IPS-18c (cell line): ENCODE measurements at regions not wholly inside any gene's neighbourhood (a gene's known extent, or its start where the extent isn't known, plus 50 kb on each side); places are given as distances from the start of the nearest gene placed in this dataset.
"Not testable (repeated sequence)": the region's sequence is repeated elsewhere in the genome, so short reads cannot be mapped to it uniquely, and the experiment has no call there.

ENCODE experiments used
- H3K4me3 ChIP-seq: 2 replicates; pipeline ENCODE4 v1.7.0; 2013; ENCODE audit warnings: low read depth, mild to moderate bottlenecking, low read length, moderate library complexity; ENCODE audit not compliant: insufficient read depth
- H3K9me3 ChIP-seq: one replicate; pipeline ENCODE4 v1.6.1; 2013; ENCODE audit warnings: mild to moderate bottlenecking, low read length, moderate library complexity; ENCODE audit not compliant: control insufficient read depth, insufficient read depth

DNA sequence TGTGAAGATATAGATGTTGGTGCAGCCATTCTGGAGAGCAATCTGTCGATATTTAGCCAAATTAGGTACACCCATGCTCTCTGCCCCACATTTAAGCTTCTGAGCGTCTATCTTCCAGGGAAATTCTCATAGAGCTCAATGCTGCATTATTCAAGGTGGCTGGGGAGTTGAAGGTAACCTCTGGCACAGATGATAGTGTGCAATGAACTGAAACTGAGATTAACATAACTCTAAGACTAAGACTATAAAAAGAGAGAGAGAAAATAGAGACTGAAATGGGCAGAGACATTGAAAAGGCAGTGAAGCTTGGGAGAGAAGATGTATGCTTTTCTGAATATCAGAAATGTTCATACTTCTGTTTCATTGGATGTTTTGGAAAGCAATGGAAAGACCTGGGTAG, 1197.0 kb upstream of the AUTS2 start:
- Histone ChIP-seq H3K9me3 (peaks cover 30% of the 10 kb centered on the region), H3K4me3 (no peak overlapping the region; the same call in 1 of the 2 replicates)

DNA sequence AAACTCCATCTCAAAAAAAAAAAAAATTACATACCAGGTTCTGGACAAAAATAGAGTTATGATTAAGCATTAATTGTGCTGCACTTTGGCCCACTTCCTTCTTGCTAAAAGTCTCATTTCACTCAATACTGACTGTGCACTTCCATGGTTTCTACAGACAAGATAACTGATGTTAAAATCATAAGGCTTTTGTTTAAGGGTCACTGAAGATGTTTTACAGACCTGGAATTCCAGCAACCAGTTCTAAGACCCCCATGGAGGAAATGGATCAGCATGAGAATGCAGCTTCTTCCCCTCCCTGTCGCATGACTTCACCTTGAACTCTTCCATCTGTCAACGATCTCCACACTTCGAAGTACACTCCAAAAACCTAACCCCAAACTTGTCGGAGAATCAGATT, 1191.8 kb upstream of the AUTS2 start:
- H3K4me3 ChIP-seq = no peak overlapping the region
- peaks cover 17% of the 10 kb centered on the region for H3K9me3 ChIP-seq

DNA sequence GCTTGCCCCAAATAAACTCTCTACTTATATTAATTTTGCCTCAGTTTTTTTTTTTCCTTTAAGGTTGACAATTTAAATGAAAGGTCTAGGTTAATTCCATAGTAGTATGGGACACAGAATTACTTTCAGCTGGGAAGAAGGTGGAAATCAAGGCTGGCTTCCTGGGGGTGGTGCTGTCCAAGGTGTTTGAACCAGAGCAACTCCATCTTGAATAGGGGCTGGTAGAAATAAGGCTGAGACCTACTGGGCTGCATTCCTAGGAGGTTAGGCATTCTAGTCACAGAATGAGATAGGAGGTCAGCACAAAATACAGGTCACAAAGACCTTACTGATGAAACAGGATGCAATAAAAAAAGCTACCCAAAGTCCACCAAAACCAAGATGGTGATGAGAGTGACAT, 1190.8 kb upstream of the AUTS2 start:
- Histone ChIP-seq H3K9me3 (peaks cover 17% of the 10 kb centered on the region), H3K4me3 (no peak overlapping the region)

DNA sequence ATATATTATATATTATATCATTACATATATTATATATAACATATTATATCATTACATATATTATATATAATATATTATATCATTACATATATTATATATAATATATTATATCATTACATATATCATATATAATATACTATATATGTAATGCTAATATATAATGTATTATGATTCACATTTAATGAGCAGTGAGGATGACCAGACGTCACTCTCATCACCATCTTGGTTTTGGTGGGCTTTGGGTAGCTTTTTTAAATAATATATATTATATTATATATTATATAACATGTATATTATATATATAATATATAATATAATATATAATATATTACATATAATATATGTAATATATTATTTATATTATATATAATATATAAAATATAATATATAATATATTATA, 1189.4 kb upstream of the AUTS2 start:
- Histone ChIP-seq H3K4me3 (no peak overlapping the region), H3K9me3 (peaks cover 16% of the 10 kb centered on the region)

DNA sequence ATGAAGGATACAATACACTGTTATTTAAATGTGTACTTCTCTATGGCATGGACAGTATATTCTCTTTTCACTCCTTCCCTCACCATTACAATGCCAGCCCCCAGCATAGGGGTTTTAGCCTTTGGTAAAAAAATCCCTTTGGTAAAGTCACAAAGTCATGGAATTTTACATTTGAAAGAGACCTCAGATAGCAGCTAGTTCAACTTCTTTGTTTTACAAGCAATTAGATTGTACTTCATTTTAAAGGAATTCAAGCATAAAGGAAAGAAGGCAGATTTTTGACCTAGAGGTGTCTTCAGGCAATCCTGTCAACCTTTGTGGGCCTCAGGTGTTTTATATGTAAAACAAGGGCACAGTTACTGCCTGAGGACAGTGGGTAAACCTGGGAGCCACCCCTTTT, 1188.4 kb upstream of the AUTS2 start:
- Histone ChIP-seq H3K9me3 (peaks cover 18% of the 10 kb centered on the region), H3K4me3 (no peak overlapping the region)

DNA sequence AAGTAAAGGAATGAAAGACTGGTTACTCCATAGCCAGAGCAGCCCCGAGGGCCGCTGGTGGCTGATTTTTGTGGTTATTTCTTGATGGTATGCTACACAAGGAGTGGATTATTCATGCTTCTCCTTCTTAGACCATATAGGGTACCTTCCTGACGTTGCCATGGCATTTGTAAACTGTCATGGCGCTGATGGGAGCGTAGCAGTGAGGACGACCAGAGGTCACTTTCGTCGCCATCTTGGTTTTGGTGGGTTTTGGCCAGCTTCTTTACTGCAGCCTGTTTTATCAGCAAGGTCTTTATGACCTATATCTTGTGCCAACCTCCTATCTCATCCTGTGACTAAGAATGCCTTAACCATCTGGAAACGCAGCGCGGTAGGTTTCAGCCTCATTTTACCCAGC, 1187.6 kb upstream of the AUTS2 start:
- not testable (repeated sequence) for H3K4me3 ChIP-seq
- peaks cover 14% of the 10 kb centered on the region for H3K9me3 ChIP-seq

DNA sequence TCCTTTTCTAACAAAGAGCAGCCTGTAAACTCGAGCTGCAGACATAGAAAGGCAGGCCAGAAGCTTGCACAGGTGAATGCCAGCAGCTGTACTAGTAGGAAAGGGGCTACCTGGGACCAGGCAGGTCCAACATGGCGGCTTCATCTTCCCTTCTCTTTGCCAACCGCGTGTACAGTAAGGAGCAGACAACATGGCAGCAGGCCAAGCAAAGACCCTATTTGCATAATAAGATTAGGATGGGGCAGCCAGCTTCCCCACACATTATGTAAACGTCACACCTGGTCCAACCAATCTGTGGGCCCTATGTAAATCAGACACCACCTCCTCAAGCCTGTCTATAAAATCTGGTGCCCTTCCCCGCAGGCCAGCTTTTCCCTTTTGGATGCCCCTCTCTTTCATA, 1186.5 kb upstream of the AUTS2 start:
- H3K4me3 ChIP-seq = no peak overlapping the region
- peaks cover 19% of the 10 kb centered on the region for H3K9me3 ChIP-seq

DNA sequence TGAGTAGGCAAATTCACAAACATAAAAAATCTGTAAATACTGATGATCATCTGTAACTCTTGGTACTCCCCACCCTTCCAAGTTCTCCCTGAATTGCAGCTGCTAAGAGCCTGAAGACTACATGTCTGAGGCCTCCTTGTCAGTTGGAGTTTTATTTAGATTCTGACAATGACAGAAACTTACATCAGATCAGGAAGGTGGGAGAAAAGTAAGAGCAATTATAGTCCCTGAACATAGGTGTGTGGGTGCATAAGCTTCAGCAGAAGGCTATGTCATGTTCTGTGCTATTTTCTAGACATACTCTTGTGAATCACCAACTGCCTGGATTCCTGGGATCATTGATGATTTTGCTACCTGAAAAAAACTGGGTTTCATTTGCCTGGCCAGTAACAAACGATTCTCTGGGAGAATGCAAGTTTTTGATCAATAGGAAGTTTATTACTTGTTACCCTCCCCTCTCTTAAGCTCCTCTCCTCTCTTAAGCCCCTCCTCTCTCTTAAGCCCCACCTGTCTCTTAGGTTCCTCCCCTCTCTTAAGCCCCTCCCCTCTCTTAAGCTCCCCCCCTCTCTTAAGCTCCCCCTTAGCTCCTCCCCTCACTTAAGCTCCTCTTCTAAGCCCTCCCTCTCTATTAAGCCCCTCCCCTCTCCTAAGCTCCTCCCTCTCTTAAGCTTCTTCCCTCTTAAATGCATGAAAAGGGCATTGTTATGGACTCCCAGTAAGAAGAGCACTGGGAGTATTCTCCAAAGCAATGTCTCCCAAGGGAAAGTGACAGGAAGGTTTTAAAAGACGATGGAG, 1183.4 kb upstream of the AUTS2 start:
- no peak overlapping the region for H3K4me3 ChIP-seq
- peaks cover 31% of the 10 kb centered on the region for H3K9me3 ChIP-seq

DNA sequence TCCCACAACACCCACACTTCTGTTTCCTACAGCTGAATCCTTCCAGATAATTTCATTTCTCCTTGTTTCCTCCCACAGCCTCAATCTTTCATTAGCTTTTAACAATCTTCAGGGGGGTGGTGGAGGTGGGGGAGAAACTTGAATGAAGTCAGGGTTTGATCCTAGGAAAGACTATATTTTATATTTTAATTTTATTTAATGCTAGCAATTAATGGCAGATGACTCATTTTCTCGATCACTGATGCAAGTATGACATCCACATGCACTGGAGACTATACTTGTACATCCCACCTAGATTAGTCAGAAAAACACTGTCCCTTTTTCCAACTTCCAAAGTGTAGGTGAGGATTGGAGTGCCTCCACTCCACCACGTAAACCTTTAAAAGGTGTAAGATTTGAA, 1181.3 kb upstream of the AUTS2 start:
- H3K4me3 ChIP-seq = no peak overlapping the region
- H3K9me3 ChIP-seq = peaks cover 36% of the 10 kb centered on the region

DNA sequence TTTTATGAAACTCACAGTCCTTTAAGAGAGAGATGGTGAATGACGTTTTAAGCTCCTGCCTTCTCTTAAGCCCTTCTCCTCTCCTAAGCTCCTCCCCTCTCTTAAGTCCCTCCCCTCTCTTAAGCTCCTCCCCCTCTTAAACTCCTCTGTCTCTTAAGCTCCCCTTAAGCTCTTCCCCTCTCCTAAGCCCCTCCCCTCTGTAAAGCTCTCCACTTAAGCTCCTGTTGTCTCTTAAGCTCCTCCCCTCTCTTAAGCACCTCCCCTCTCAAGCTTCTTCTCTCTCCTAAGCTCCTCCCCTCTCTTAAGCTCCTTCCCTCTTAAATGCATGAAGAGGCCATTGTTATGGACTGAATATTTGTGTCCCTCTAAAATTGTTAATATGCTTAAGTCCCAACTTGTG, 1180.6 kb upstream of the AUTS2 start:
- H3K9me3 ChIP-seq = peaks cover 36% of the 10 kb centered on the region
- H3K4me3 ChIP-seq = no peak overlapping the region

DNA sequence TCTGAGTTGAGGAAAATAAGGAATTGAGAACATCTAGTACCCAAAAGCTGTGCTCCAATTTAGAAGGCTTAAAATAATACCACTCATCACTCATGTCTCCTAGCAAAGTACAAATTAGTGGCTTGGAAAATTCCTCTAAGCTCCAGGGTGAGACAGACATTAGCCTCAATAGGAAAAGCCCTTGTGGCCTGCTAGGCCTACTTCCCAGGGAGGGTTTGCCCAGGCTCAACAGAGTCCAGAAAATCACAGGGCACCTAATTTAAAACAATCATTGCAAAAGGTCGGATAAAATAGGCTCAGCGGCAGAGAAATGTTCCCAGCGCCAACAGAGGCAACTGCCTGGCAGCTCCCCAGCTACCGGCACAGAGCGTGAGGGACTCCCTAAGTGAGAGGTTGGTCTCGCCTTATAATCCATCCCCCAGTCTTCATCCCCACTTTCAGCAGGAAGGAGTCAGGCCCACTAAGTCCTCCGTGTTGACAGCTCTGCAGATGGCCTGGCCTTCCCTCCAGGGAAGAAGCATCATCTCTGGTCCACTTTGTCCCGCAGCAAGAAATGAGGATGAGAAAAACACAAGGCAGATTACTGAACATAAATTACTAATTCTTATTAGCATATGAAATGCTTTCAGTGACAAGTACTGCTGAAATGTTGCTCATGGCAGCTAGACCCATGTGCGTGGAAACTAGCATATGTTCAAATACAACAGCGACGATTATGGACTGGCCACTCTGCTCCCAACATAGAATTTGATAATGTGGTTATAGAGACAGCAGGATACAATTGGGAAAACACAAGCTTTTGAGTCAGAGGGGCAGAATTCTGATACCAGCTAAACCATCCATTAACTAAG, 1177.7 kb upstream of the AUTS2 start:
- Histone ChIP-seq H3K9me3 (peaks cover 40% of the 10 kb centered on the region), H3K4me3 (no peak overlapping the region)

DNA sequence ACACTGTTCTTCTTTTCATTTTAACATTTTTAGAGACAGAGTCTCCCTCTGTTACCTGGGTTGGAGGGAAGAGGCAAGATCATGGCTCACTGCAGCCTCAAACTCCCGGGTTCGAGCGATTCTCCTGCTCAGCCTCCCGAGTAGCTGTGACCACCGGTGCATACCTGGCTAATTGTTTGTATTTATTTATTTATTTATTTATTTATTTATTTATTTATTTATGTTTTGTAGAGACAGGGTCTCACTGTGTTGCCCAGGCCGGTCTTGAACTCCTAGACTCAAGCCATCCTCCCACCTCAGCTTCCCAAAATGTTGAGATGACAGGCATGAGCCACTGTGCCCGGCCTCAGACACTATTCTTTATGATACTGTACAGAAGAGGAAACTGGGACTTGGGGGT, 1176.6 kb upstream of the AUTS2 start:
- Histone ChIP-seq H3K4me3 (no peak overlapping the region), H3K9me3 (peaks cover 43% of the 10 kb centered on the region)

DNA sequence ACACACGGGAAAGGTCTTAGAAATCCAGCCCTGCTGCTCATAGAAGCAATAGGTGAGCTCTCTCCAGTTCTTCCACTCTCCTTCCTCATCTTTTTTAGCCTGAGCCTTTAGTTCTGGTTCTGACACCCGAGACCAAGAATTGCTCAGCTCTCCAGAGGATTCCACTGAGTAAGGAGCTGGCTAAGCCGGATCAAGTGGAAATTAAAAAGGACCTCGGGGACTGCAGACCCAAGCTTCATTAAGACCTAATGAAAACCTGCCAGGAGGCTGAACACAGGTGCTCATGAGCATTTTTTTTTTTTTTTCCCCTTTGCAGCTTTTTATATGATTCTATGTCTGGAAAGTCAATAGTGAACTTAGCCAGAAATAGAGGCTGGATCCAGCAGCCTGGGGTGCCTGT, 1176.0 kb upstream of the AUTS2 start:
- H3K4me3 ChIP-seq = no peak overlapping the region
- peaks cover 45% of the 10 kb centered on the region for H3K9me3 ChIP-seq

DNA sequence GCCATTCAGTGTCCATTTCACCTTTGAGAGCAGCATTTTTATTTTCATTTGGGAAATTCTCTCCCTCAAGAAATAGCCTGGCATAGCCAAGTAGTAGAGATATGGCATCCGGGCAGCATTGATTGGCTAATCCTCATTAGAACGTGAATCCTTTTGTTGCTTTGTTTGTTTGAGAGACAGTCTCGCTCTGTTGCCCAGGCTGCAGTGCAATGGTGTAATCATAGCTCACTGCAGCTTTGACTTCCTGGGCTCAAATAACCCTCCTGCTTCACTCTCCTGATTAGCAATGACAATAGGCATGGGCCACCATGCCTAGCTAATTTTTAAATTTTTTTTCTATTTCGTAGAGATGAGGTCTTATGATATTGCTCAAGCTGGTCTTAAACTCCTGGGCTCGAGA, 1174.9 kb upstream of the AUTS2 start:
- no peak overlapping the region for H3K4me3 ChIP-seq
- H3K9me3 ChIP-seq = peaks cover 43% of the 10 kb centered on the region

DNA sequence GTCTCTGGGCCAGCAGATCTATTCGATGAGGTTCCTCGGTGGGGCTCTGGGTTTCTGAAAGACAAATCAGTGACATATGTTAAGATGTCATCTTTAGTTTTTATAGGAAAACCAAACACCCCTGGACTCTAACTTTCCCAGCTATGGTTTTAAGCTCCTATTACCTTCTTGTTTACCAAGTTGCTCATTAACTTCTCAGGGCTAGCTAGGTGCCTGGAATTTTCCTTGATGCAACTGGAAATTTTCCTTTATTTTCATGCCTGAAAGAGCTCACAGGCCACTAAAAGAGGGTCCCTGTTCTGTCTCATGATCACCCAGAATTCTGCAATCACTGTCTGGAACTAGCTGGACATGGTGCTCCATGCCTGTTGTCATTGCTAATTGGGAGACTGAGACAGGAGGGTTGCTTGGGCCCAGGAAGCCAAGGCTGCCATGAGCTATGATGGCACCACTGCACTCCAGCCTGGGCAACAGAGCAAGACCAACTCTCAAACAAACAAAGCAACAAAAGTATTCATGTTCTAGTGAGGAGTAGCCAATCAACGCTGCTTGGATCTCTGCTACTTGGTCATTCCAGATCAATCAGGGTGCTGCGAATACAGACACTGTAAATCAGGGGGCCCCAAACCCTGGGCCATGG, 1173.5 kb upstream of the AUTS2 start:
- H3K9me3 ChIP-seq = peaks cover 40% of the 10 kb centered on the region

DNA sequence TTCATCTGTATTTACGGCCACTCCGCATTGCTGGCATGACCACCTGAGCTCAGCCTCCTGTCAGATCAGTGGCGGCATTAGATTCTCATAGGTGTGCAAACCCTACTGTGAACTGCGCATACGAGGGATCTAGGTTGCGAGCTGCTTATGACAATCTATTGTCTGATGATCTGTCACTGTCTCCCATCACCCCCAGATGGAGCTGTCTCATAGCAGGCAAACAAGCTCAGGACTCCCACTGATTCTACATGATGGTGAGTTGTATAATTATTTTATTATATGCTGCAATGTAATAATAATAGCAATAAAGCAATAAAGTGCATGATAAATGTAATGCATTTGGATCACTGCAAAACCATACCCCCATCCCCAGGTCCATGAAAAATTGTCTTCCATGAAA, 1172.9 kb upstream of the AUTS2 start:
- peaks cover 40% of the 10 kb centered on the region for H3K9me3 ChIP-seq
- no peak overlapping the region for H3K4me3 ChIP-seq

More for the DNA sequence above, 1173.5 kb upstream of the AUTS2 start:
- no peak overlapping the region for H3K4me3 ChIP-seq

DNA sequence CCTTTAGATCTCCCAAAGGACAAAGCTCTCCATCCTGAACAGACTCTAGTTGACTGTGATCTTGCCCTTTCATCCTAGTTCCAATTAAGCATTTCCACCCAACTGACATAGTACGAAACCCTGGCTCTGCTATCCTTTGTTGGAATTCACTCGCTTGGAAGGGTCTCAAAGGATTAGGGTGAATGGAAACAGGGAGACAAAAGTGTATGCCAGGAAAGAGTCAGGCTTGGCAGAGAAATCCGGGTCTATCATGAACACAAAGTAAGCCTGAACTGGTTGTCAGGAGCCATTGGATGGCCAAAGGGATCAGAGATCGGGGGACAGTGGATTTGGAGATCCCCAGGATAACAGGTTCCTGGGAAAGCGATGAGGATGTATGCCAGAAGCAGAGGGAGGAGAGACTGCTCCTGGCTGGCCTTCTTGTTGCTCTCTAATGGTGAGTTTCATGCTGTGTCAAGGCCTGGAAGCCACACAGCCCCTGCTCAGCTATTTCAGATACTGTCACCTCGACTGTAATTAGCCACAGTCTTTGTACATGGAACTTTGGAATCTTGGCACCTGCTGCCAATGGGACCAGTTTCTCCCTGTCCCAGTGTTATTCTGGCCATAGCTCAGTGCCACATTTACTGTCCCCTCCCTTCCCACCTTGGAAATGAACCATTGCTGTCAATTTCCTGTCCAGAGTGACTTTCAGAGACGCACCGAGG, 1168.7 kb upstream of the AUTS2 start:
- H3K9me3 ChIP-seq = peaks cover 37% of the 10 kb centered on the region

More for the DNA sequence above, 1168.7 kb upstream of the AUTS2 start:
- H3K4me3 ChIP-seq = no peak overlapping the region; the same call in 1 of the 2 replicates
